Keratinocyte (primary cell): ENCODE measurements at regions not wholly inside any gene's neighbourhood (a gene's known extent, or its start where the extent isn't known, plus 50 kb on each side); places are given as distances from the start of the nearest gene placed in this dataset.

Source experiments
- DNase-seq: peaks from one replicate; pipeline ENCODE4 v3.0.0-alpha.2; 2011; ENCODE audit warnings: low read depth, missing footprints, low spot score
- FAIRE-seq: peaks from 2 replicates; lab custom pipeline; 2011; peaks lifted over from hg19 to GRCh38; lab: Jason Lieb, UNC
- H2AFZ ChIP-seq: 2 replicates; pipeline ENCODE4 v1.6.0; 2012; ENCODE audit warnings: low read length, control low read depth, inconsistent platforms; ENCODE audit not compliant: control insufficient read depth
- H3K27ac ChIP-seq: 2 replicates; pipeline ENCODE4 v1.5.1; 2011; ENCODE audit warnings: low read length; ENCODE audit not compliant: control insufficient read depth, insufficient read depth
- H3K27me3 ChIP-seq: 3 replicates; pipeline ENCODE4 v1.6.0; 2011; ENCODE audit warnings: low read length; ENCODE audit not compliant: control insufficient read depth, insufficient read depth; ENCODE audit errors: extremely low read depth
- H3K36me3 ChIP-seq, 2 experiments: 2 replicates in 1 of 2; 3 replicates in 1 of 2; pipeline ENCODE4 v1.5.1; 2011; ENCODE audit warnings: low read length in 2 of 2, mild to moderate bottlenecking in 1 of 2; ENCODE audit not compliant: control insufficient read depth in 2 of 2, insufficient read depth in 2 of 2; ENCODE audit errors: extremely low read depth in 1 of 2
- H3K4me1 ChIP-seq: 3 replicates; pipeline ENCODE4 v1.5.1; 2011; ENCODE audit warnings: low read length; ENCODE audit not compliant: control insufficient read depth, insufficient read depth; ENCODE audit errors: extremely low read depth
- H3K4me2 ChIP-seq: 3 replicates; pipeline ENCODE4 v1.6.0; 2011; ENCODE audit warnings: low read depth, low read length; ENCODE audit not compliant: control insufficient read depth, insufficient read depth; ENCODE audit errors: extremely low read depth
- H3K4me3 ChIP-seq, 3 experiments: fragments of 200-600 bp in 1 of 3; sonication (generic) in 1 of 3; 2 replicates in 2 of 3; 3 replicates in 1 of 3; pipeline ENCODE4 v1.5.1; 2011 to 2016; ENCODE audit warnings: low read length in 3 of 3, mild to moderate bottlenecking in 3 of 3, control low read depth in 2 of 3, inconsistent platforms in 1 of 3, low read depth in 1 of 3, mixed read lengths in 1 of 3, mixed run types in 1 of 3, moderate library complexity in 1 of 3; ENCODE audit not compliant: control insufficient read depth in 2 of 3, insufficient read depth in 2 of 3; ENCODE audit errors: extremely low read depth in 1 of 3
- H3K79me2 ChIP-seq: 2 replicates; pipeline ENCODE4 v1.6.0; 2012; ENCODE audit warnings: low read length; ENCODE audit not compliant: control insufficient read depth, insufficient read depth
- H3K9ac ChIP-seq: 3 replicates; pipeline ENCODE4 v1.6.0; 2011; ENCODE audit warnings: low read length; ENCODE audit not compliant: control insufficient read depth, insufficient read depth; ENCODE audit errors: extremely low read depth
- H3K9me1 ChIP-seq: 3 replicates; pipeline ENCODE4 v1.6.0; 2011; ENCODE audit warnings: low read length; ENCODE audit not compliant: control insufficient read depth, insufficient read depth; ENCODE audit errors: extremely low read depth
- H3K9me3 ChIP-seq: 2 replicates; pipeline ENCODE4 v1.5.1; 2012; ENCODE audit warnings: low read depth, low read length; ENCODE audit not compliant: control insufficient read depth
- H4K20me1 ChIP-seq: 3 replicates; pipeline ENCODE4 v1.6.0; 2011; ENCODE audit warnings: low read length; ENCODE audit not compliant: control insufficient read depth, insufficient read depth; ENCODE audit errors: extremely low read depth
- EZH2 ChIP-seq: IDR thresholded peaks from one replicate; pipeline ENCODE4 v1.6.1; 2012; ENCODE audit warnings: inconsistent platforms, mild to moderate bottlenecking, low read length, moderate library complexity
- dilution Hi-C: fragments of 300-500 bp; cut with MboI; formaldehyde crosslinking; loops from one replicate; pipeline ENCODE4 v1.7.0; 2020; ENCODE audit warnings: low sequenced_read_pairs; ENCODE audit not compliant: extremely low pct_ligation_motif_present
- TF ChIP-seq, protein P1 (sequence below), 3 experiments: IDR thresholded peaks in 1 of 3; conservative IDR thresholded peaks in 1 of 3; optimal IDR thresholded peaks in 1 of 3; 2 replicates in 2 of 3; 3 replicates in 1 of 3; pipeline versions ENCODE3 to v1.5.1; 2011; ENCODE audit warnings: low read length in 3 of 3, mild to moderate bottlenecking in 3 of 3, moderate library complexity in 2 of 3, control low read depth in 1 of 3, inconsistent platforms in 1 of 3; ENCODE audit not compliant: insufficient read depth in 2 of 3; ENCODE audit errors: extremely low read depth in 1 of 3

DNA sequence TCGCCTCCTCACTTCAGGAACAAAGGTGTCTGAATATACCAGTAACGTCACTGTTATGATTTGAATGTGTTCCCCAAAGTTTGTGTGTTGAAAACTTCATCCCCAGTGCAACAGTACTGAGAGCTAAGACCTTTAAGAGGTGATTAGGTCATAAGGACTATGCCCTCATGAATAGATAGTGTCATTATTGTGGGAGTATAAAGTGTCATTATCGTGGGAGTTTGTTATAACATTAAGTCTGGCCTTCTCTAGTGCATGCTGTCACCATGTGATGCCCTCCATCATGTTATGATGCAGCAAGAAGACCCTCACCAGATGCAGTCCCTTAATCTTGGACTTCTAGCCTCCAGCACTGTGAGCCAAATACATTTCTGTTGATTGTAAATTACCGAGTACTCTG lies 53.7 kb upstream of the TLE3 start:
- Histone ChIP-seq H3K9me3 (no peaks in the 10 kb centered on the region), H3K27ac (no peak overlapping the region), H3K4me3 (no peak overlapping the region), H4K20me1 (no peaks in the 10 kb centered on the region), H2AFZ (no peak overlapping the region), H3K9ac (no peak overlapping the region), H3K4me2 (no peak overlapping the region), H3K27me3 (peaks cover 15% of the 10 kb centered on the region), H3K4me1 (no peaks in the 10 kb centered on the region), H3K79me2 (no peaks in the 10 kb centered on the region), H3K9me1 (no peaks in the 10 kb centered on the region), H3K36me3 (no peaks in the 10 kb centered on the region)
- no peak for DNase-seq
- no peak for TF ChIP-seq EZH2
- TF ChIP-seq, protein P1, sequence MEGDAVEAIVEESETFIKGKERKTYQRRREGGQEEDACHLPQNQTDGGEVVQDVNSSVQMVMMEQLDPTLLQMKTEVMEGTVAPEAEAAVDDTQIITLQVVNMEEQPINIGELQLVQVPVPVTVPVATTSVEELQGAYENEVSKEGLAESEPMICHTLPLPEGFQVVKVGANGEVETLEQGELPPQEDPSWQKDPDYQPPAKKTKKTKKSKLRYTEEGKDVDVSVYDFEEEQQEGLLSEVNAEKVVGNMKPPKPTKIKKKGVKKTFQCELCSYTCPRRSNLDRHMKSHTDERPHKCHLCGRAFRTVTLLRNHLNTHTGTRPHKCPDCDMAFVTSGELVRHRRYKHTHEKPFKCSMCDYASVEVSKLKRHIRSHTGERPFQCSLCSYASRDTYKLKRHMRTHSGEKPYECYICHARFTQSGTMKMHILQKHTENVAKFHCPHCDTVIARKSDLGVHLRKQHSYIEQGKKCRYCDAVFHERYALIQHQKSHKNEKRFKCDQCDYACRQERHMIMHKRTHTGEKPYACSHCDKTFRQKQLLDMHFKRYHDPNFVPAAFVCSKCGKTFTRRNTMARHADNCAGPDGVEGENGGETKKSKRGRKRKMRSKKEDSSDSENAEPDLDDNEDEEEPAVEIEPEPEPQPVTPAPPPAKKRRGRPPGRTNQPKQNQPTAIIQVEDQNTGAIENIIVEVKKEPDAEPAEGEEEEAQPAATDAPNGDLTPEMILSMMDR (optimal IDR thresholded peaks at IDR 0.05 in 1 of 3, IDR thresholded peaks at IDR 0.05 in 1 of 3, conservative IDR thresholded peaks at IDR 0.05 in 1 of 3; ENCODE audit: extremely low read depth in 1 of 3, insufficient read depth in 2 of 3, low read length in 3 of 3) = no peak
- FAIRE-seq = no peak
- dilution Hi-C loops = no loop called here

DNA sequence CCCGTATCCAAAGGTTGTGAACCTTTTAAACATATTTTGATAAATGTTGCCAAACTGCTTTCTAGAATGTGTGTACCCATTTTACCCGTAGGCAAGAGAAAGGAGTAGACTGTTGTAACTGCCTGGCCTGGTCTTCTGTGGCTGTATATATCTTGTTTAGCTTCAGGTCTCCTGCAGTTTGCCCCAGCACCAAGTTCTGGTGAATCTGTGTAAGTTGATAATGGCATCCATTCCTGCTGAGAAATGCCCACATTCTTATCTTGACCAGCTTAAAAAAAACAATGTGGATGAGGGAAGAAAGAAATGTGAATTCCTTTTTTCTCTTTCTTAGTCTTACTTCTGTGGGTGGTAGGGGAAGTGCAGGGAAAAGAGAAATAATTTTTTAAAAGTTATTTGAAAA lies 53.3 kb upstream of the TLE3 start:
- H3K79me2 ChIP-seq = no peaks in the 10 kb centered on the region

More for the DNA sequence above, 53.3 kb upstream of the TLE3 start:
- DNase-seq = no peak
- H3K27ac ChIP-seq = no peak overlapping the region
- H3K9ac ChIP-seq = no peak overlapping the region
- H3K9me3 ChIP-seq = no peaks in the 10 kb centered on the region
- H3K4me3 ChIP-seq = no peak overlapping the region
- dilution Hi-C loops = no loop called here
- no peaks in the 10 kb centered on the region for H3K4me1 ChIP-seq
- H3K36me3 ChIP-seq = no peaks in the 10 kb centered on the region
- no peak overlapping the region for H2AFZ ChIP-seq
- peaks cover 12% of the 10 kb centered on the region for H3K27me3 ChIP-seq
- no peak overlapping the region for H3K4me2 ChIP-seq
- no peaks in the 10 kb centered on the region for H3K9me1 ChIP-seq
- H4K20me1 ChIP-seq = no peaks in the 10 kb centered on the region
- TF ChIP-seq EZH2 = no peak
- TF ChIP-seq, protein P1 (optimal IDR thresholded peaks at IDR 0.05 in 1 of 3, IDR thresholded peaks at IDR 0.05 in 1 of 3, conservative IDR thresholded peaks at IDR 0.05 in 1 of 3; ENCODE audit: extremely low read depth in 1 of 3, insufficient read depth in 2 of 3, low read length in 3 of 3) = no peak
- FAIRE-seq = no peak
